Uterus (tissue), 3 donors: ENCODE measurements at regions not wholly inside any gene's neighbourhood (a gene's known extent, or its start where the extent isn't known, plus 50 kb on each side); places are given as distances from the start of the nearest gene placed in this dataset.

Experiments used
- DNase-seq, 2 donors: peaks; one replicate each; pipeline ENCODE4 v3.0.0-alpha.2; 2019 to 2020
- H3K27ac ChIP-seq, 2 donors: fragments of 200-600 bp; sonication (generic); 1 replicate in 1 of 2; 2 replicates in 1 of 2; pipeline ENCODE4 v1.5.1; 2016 to 2018
- H3K27me3 ChIP-seq, 2 donors: fragments of 200-600 bp; sonication (generic); one replicate each; pipeline ENCODE4 v1.5.1; 2018 to 2019; ENCODE audit warnings: control low read depth in 1 of 2
- H3K36me3 ChIP-seq, 2 donors: fragments of 200-600 bp; sonication (generic); one replicate each; pipeline ENCODE4 v1.5.1; 2019; ENCODE audit warnings: control low read depth in 1 of 2
- H3K4me1 ChIP-seq, 2 donors: fragments of 200-600 bp; sonication (generic); one replicate each; pipeline ENCODE4 v1.5.1; 2018 to 2019; ENCODE audit warnings: control low read depth in 1 of 2
- H3K4me3 ChIP-seq, 2 donors: fragments of 200-600 bp; sonication (generic); 1 replicate in 1 of 2; 2 replicates in 1 of 2; pipeline ENCODE4 v1.5.1; 2018 to 2019; ENCODE audit warnings: mild to moderate bottlenecking in 1 of 2
- H3K9me3 ChIP-seq, 2 donors: fragments of 200-600 bp; sonication (generic); one replicate each; pipeline ENCODE4 v1.5.1; 2019; ENCODE audit warnings: control low read depth in 1 of 2
- POLR2A ChIP-seq, 2 donors: fragments of 450-650 bp; IDR thresholded peaks; one replicate each; pipeline ENCODE4 v1.6.1; 2016; ENCODE audit warnings: antibody characterized with exemption in 2 of 2, mild to moderate bottlenecking in 1 of 2, moderate library complexity in 1 of 2
- intact Hi-C: fragments of 100-400 bp; cut with DNase I; formaldehyde crosslinking; loops from one replicate; pipeline ENCODE4 v1.15.1; 2023; ENCODE audit warnings: low total_unique reads
- TF ChIP-seq, protein P1 (sequence below), 4 experiments: fragments of 200-600 bp in 2 of 4; fragments of 450-650 bp in 2 of 4; sonication (generic) in 2 of 4; IDR thresholded peaks; one replicate each; pipeline ENCODE4 v1.5.1; 2016 to 2019; ENCODE audit warnings: antibody characterized with exemption in 4 of 4, mild to moderate bottlenecking in 2 of 4, moderate library complexity in 1 of 4
- donor health status: DM: yes; HTN: yes; CAD: no.

DNA sequence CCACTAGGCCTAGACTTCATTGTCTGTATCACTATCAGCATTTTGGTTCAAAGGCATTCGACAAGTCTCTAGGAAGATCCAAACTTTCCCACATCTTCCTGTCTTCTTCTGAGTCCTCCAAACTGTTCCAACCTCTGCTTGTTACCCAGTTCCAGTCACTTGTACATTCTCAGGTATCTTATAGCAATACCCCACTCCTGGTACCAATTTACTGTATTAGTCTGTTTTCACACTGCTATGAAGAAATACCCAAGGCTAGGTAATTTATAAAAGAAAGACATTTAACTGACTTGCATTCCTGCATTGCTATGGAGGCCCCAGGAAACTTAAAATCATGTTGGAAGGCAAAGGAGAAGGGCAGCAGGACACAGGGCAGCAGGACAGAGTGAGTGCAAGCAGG lies 293.9 kb downstream of the ARAP2 start:
- intact Hi-C loops = no loop called here
- no peak overlapping the region for H3K4me3 ChIP-seq
- no peaks in the 10 kb centered on the region for H3K4me1 ChIP-seq
- no peaks in the 10 kb centered on the region for H3K27me3 ChIP-seq
- no peaks in the 10 kb centered on the region for H3K36me3 ChIP-seq
- TF ChIP-seq POLR2A (IDR thresholded peaks at IDR 0.05) = no peak
- TF ChIP-seq, protein P1, sequence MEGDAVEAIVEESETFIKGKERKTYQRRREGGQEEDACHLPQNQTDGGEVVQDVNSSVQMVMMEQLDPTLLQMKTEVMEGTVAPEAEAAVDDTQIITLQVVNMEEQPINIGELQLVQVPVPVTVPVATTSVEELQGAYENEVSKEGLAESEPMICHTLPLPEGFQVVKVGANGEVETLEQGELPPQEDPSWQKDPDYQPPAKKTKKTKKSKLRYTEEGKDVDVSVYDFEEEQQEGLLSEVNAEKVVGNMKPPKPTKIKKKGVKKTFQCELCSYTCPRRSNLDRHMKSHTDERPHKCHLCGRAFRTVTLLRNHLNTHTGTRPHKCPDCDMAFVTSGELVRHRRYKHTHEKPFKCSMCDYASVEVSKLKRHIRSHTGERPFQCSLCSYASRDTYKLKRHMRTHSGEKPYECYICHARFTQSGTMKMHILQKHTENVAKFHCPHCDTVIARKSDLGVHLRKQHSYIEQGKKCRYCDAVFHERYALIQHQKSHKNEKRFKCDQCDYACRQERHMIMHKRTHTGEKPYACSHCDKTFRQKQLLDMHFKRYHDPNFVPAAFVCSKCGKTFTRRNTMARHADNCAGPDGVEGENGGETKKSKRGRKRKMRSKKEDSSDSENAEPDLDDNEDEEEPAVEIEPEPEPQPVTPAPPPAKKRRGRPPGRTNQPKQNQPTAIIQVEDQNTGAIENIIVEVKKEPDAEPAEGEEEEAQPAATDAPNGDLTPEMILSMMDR (IDR thresholded peaks at IDR 0.05) = no peak
- H3K9me3 ChIP-seq = no peaks in the 10 kb centered on the region
- no peak overlapping the region for H3K27ac ChIP-seq
- DNase-seq = no peak

DNA sequence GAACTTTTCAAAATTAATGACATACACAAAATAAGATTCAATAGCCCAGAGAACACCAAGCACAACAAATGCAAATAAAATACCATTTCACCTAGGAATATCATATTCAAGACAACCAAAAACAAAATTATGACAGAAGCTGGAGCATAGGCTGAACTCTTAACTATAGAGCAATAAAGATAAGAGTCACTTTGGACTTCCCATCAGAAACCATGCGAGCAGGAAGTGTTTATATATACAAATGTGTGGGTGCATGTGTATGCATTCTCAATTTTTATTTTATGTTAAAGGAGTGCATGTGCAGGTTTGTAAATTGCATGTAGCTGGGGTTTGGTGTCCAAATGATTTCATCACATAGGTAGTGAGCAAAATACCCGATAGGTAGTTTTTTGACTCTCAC lies 291.6 kb downstream of the ARAP2 start:
- H3K9me3 ChIP-seq = peaks cover 0 to 2% of the 10 kb centered on the region in 2 donors
- no peak overlapping the region for H3K27ac ChIP-seq
- no peaks in the 10 kb centered on the region for H3K27me3 ChIP-seq
- no peak overlapping the region for H3K4me3 ChIP-seq
- no peak for DNase-seq
- TF ChIP-seq, protein P1 (IDR thresholded peaks at IDR 0.05) = no peak
- no peak for TF ChIP-seq POLR2A (IDR thresholded peaks at IDR 0.05)
- no peaks in the 10 kb centered on the region for H3K4me1 ChIP-seq
- intact Hi-C loops = no loop called here
- H3K36me3 ChIP-seq = no peaks in the 10 kb centered on the region

DNA sequence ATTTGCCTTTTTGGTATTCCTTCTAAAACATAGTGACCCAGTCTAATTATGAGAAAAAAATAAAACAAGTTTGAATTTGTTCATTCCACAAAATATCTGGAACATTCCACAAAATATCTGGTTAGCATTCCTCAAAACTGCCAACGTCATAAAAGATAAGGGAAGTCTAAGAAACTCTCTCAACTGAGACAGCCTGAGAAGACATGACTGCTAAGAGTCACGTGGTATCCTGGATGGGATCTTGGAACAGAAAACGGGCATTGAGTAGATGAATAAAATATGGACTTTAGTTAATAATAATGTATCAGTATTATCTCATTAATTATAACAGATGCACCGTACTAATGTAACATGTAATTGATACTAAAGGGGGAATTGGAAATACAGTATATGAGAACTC lies 280.9 kb downstream of the ARAP2 start:
- no peak overlapping the region for H3K4me3 ChIP-seq
- intact Hi-C loops = no loop called here
- no peak for DNase-seq
- TF ChIP-seq POLR2A (IDR thresholded peaks at IDR 0.05) = no peak
- TF ChIP-seq, protein P1 (IDR thresholded peaks at IDR 0.05) = no peak
- H3K36me3 ChIP-seq = no peaks in the 10 kb centered on the region
- H3K27me3 ChIP-seq = no peaks in the 10 kb centered on the region
- H3K9me3 ChIP-seq = no peaks in the 10 kb centered on the region
- no peaks in the 10 kb centered on the region for H3K4me1 ChIP-seq
- H3K27ac ChIP-seq = no peak overlapping the region

DNA sequence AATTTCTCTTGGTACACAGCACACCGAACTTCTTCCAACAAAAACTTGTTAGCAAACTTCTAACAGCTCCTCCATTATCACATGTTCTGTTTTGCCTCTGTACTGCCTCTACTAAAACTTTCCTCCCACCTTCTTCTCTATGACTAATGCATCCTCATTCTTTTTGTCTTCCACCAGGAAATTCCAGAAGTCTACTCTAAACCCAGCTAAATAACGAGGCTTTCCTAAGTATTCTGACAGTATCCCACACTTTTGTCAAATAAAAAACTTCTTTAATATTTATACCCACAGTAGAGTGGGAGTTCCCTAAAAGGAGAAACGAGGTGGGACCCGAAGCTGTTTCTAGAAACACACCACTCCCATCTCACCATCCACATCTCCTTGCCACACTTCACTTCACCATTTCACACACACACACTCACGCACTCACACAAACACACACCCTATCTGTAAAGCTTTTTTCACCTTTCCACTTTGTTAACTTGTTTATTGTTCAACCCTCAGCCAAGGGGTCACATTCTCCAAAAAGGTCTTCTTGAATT lies 280.3 kb downstream of the ARAP2 start:
- TF ChIP-seq POLR2A (IDR thresholded peaks at IDR 0.05) = no peak
- TF ChIP-seq, protein P1 (IDR thresholded peaks at IDR 0.05) = no peak
- H3K9me3 ChIP-seq = no peaks in the 10 kb centered on the region
- no peaks in the 10 kb centered on the region for H3K36me3 ChIP-seq
- no peak overlapping the region for H3K4me3 ChIP-seq
- no peak for DNase-seq
- no peak overlapping the region for H3K27ac ChIP-seq
- intact Hi-C loops = no loop called here
- H3K4me1 ChIP-seq = no peaks in the 10 kb centered on the region
- H3K27me3 ChIP-seq = no peaks in the 10 kb centered on the region

DNA sequence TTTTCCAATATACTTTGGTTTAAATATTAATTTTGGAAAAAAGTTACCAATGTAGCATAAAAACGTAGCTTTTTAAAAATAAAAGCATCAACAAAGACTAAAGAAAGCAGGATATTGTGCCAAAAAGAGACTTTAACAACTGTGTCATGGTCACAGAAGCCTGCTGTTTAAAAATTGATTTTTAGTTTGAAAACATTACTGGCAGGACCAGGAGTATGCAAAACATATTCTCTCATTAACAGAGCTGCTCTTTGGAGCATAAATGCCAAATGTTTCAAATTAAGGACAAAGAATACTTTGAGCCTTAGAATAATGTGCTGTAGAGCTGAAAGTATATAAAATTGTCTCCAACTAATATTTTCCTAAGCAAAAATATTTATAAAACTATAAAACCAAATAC lies 279.0 kb downstream of the ARAP2 start:
- no peak for TF ChIP-seq POLR2A (IDR thresholded peaks at IDR 0.05)
- TF ChIP-seq, protein P1 (IDR thresholded peaks at IDR 0.05) = no peak

More for the DNA sequence above, 279.0 kb downstream of the ARAP2 start:
- no peaks in the 10 kb centered on the region for H3K36me3 ChIP-seq
- H3K27me3 ChIP-seq = no peaks in the 10 kb centered on the region
- no peaks in the 10 kb centered on the region for H3K4me1 ChIP-seq
- no peaks in the 10 kb centered on the region for H3K9me3 ChIP-seq
- no peak for DNase-seq
- no peak overlapping the region for H3K4me3 ChIP-seq
- no peak overlapping the region for H3K27ac ChIP-seq
- intact Hi-C loops = no loop called here
